Esophagus squamous epithelium (tissue), 4 donors: ENCODE measurements at regions not wholly inside any gene's neighbourhood (a gene's known extent, or its start where the extent isn't known, plus 50 kb on each side); places are given as distances from the start of the nearest gene placed in this dataset.

ENCODE experiments used
- POLR2A ChIP-seq, 4 donors: fragments of 450-650 bp; IDR thresholded peaks; one replicate each; pipeline ENCODE4 v1.6.1; 2017; ENCODE audit warnings: antibody characterized with exemption in 4 of 4, mild to moderate bottlenecking in 4 of 4, moderate library complexity in 3 of 4
- TF ChIP-seq, protein P1 (sequence below), 6 experiments: fragments of 450-650 bp in 4 of 6; fragments of 200-600 bp in 2 of 6; sonication (generic) in 2 of 6; IDR thresholded peaks; one replicate each; pipeline ENCODE4 v1.5.1; 2016 to 2019; ENCODE audit warnings: antibody characterized with exemption in 6 of 6, mild to moderate bottlenecking in 4 of 6, moderate library complexity in 4 of 6

DNA sequence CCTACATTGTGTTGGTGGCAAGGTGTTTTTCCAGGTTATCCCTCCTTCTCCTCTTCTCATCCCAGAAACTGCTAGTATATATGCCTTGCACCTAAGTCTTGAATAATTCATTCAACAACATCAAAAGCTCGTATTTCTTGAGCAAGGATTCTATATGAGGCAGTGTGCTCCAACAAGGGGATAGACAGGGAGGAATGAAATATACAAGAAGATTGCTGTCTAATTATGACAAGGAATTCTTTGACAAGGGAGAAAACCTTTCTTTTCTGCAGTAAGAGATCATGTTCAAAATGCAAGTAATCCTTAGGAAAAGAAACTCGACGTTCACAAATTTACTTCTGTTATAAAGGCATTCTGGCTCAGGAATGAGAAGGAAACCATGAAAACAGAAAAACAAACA lies 788.6 kb downstream of the TDRD15 start:
- no peak for TF ChIP-seq POLR2A (IDR thresholded peaks at IDR 0.05)
- TF ChIP-seq, protein P1, sequence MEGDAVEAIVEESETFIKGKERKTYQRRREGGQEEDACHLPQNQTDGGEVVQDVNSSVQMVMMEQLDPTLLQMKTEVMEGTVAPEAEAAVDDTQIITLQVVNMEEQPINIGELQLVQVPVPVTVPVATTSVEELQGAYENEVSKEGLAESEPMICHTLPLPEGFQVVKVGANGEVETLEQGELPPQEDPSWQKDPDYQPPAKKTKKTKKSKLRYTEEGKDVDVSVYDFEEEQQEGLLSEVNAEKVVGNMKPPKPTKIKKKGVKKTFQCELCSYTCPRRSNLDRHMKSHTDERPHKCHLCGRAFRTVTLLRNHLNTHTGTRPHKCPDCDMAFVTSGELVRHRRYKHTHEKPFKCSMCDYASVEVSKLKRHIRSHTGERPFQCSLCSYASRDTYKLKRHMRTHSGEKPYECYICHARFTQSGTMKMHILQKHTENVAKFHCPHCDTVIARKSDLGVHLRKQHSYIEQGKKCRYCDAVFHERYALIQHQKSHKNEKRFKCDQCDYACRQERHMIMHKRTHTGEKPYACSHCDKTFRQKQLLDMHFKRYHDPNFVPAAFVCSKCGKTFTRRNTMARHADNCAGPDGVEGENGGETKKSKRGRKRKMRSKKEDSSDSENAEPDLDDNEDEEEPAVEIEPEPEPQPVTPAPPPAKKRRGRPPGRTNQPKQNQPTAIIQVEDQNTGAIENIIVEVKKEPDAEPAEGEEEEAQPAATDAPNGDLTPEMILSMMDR (IDR thresholded peaks at IDR 0.05) = no peak
